Endothelial cell of umbilical vein (primary cell): ENCODE measurements at regions not wholly inside any gene's neighbourhood (a gene's known extent, or its start where the extent isn't known, plus 50 kb on each side); places are given as distances from the start of the nearest gene placed in this dataset.

Experiments used
- EZH2 ChIP-seq: IDR thresholded peaks from 2 replicates; pipeline ENCODE4 v1.6.1; 2012; ENCODE audit warnings: borderline replicate concordance, low read depth, mild to moderate bottlenecking, moderate library complexity, low read length, inconsistent platforms; ENCODE audit not compliant: severe bottlenecking
- FOS ChIP-seq: IDR thresholded peaks from 2 replicates; pipeline ENCODE4 v1.6.1; 2011; ENCODE audit warnings: mild to moderate bottlenecking, low read length, moderate library complexity, borderline replicate concordance; ENCODE audit not compliant: insufficient read depth
- GATA2 ChIP-seq: IDR thresholded peaks from 2 replicates; pipeline ENCODE4 v1.7.0; 2011; ENCODE audit warnings: low read depth, mild to moderate bottlenecking, moderate library complexity, mixed read lengths, low read length; ENCODE audit not compliant: insufficient read length, insufficient read depth
- JUN ChIP-seq: IDR thresholded peaks from 2 replicates; pipeline ENCODE4 v1.6.1; 2011; ENCODE audit warnings: borderline replicate concordance, low read depth; ENCODE audit not compliant: insufficient read length, insufficient read depth
- MYC ChIP-seq: IDR thresholded peaks from one replicate; pipeline ENCODE4 v1.6.1; 2011; ENCODE audit warnings: mild to moderate bottlenecking, low read depth, low read length
- POLR2A ChIP-seq: IDR thresholded peaks from 2 replicates; pipeline ENCODE4 v1.6.1; 2012; ENCODE audit warnings: low read depth, mild to moderate bottlenecking, control low read depth, low read length
- POLR2AphosphoS5 ChIP-seq: IDR thresholded peaks from 2 replicates; pipeline ENCODE4 v1.6.1; 2012; ENCODE audit warnings: low read depth, mild to moderate bottlenecking, control low read depth, low read length, moderate library complexity; ENCODE audit not compliant: insufficient read depth
- TF ChIP-seq, protein P1 (sequence below), 2 donors: IDR thresholded peaks; 1 replicate in 1 of 2; 2 replicates in 1 of 2; pipeline ENCODE4 v1.5.1; 2011; ENCODE audit warnings: low read length in 2 of 2, mild to moderate bottlenecking in 2 of 2, moderate library complexity in 2 of 2, control low read depth in 1 of 2, inconsistent platforms in 1 of 2, low read depth in 1 of 2; ENCODE audit not compliant: insufficient read depth in 1 of 2; ENCODE audit errors: extremely low read depth in 1 of 2
- TF ChIP-seq, protein P2 (sequence below): IDR thresholded peaks from 2 replicates; pipeline ENCODE4 v1.6.1; 2011; ENCODE audit not compliant: insufficient read depth, insufficient read length

DNA sequence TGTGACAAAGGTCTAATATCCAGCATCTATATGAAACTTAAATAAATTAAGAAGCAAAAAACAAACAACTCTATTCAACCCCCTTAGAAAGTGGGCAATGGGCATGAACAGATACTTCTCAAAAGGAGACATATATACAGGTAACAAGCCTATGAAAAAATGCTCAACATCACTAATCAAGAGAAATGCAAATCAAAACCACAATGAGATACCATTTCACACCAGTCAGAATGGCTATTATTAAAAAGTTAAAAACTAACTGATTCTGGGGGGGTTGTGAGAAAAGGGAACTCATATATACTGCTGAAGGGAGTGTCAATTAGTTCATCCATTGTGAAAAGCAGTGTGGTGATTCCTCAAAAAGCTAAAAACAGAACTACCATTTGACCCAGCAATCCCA lies 198.9 kb downstream of the BMP4 start:
- TF ChIP-seq POLR2A (no peak), POLR2AphosphoS5 (no peak), JUN (no peak), FOS (no peak), EZH2 (no peak), GATA2 (no peak), MYC (no peak)
- TF ChIP-seq, protein P1, sequence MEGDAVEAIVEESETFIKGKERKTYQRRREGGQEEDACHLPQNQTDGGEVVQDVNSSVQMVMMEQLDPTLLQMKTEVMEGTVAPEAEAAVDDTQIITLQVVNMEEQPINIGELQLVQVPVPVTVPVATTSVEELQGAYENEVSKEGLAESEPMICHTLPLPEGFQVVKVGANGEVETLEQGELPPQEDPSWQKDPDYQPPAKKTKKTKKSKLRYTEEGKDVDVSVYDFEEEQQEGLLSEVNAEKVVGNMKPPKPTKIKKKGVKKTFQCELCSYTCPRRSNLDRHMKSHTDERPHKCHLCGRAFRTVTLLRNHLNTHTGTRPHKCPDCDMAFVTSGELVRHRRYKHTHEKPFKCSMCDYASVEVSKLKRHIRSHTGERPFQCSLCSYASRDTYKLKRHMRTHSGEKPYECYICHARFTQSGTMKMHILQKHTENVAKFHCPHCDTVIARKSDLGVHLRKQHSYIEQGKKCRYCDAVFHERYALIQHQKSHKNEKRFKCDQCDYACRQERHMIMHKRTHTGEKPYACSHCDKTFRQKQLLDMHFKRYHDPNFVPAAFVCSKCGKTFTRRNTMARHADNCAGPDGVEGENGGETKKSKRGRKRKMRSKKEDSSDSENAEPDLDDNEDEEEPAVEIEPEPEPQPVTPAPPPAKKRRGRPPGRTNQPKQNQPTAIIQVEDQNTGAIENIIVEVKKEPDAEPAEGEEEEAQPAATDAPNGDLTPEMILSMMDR (IDR thresholded peaks at IDR 0.05; ENCODE audit: extremely low read depth in 1 of 2, insufficient read depth in 1 of 2, low read depth in 1 of 2, low read length in 2 of 2), result no peak
- TF ChIP-seq, protein P2, sequence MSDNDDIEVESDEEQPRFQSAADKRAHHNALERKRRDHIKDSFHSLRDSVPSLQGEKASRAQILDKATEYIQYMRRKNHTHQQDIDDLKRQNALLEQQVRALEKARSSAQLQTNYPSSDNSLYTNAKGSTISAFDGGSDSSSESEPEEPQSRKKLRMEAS, result no peak
